Panc1 (cell line): ENCODE measurements at regions not wholly inside any gene's neighbourhood (a gene's known extent, or its start where the extent isn't known, plus 50 kb on each side); places are given as distances from the start of the nearest gene placed in this dataset.

Experiments used
- CTCF ChIP-seq: fragments of 450-650 bp; IDR thresholded peaks from 2 replicates; pipeline ENCODE4 v1.5.1; 2017; ENCODE audit warnings: mild to moderate bottlenecking
- POLR2AphosphoS5 ChIP-seq: IDR thresholded peaks from 2 replicates; pipeline ENCODE4 v1.6.1; 2012; ENCODE audit warnings: mild to moderate bottlenecking, low read depth, low read length, moderate library complexity
- REST ChIP-seq, 2 experiments: IDR thresholded peaks; 2 replicates each; pipeline ENCODE4 v1.6.1; 2011 to 2012; ENCODE audit warnings: low read depth in 2 of 2, control low read depth in 1 of 2, low read length in 1 of 2, mild to moderate bottlenecking in 1 of 2, moderate library complexity in 1 of 2; ENCODE audit not compliant: insufficient read depth in 1 of 2
- SIN3A ChIP-seq: IDR thresholded peaks from 2 replicates; pipeline ENCODE4 v1.6.1; 2012; ENCODE audit warnings: low read depth, mild to moderate bottlenecking, low read length, moderate library complexity, borderline replicate concordance; ENCODE audit not compliant: insufficient read depth
- TCF7L2 ChIP-seq: IDR thresholded peaks from 2 replicates; pipeline ENCODE4 v1.6.1; 2011; ENCODE audit warnings: mild to moderate bottlenecking, low read depth, low read length, inconsistent platforms

GRCh38 chr6:169323221-169323620 lies 69.6 kb upstream of the THBS2 start:
- TF ChIP-seq CTCF (no peak), TCF7L2 (no peak), SIN3A (no peak), POLR2AphosphoS5 (no peak), REST (IDR thresholded peaks at IDR 0.05; ENCODE audit: insufficient read depth in 1 of 2, low read depth in 2 of 2, low read length in 1 of 2) (no peak)
